Neutrophil (primary cell): ENCODE measurements at regions not wholly inside any gene's neighbourhood (a gene's known extent, or its start where the extent isn't known, plus 50 kb on each side); places are given as distances from the start of the nearest gene placed in this dataset.

Experiments
- H3K27ac ChIP-seq: fragments of 200-600 bp; sonication (generic); 2 replicates; pipeline ENCODE4 v1.5.1; 2016; ENCODE audit warnings: mild to moderate bottlenecking, moderate library complexity
- H3K27me3 ChIP-seq: fragments of 200-600 bp; sonication (generic); 2 replicates; pipeline ENCODE4 v1.6.0; 2016; ENCODE audit warnings: mild to moderate bottlenecking
- H3K36me3 ChIP-seq: fragments of 200-600 bp; sonication (generic); 2 replicates; pipeline ENCODE4 v1.5.1; 2017
- H3K4me1 ChIP-seq, 2 experiments: fragments of 200-600 bp in 1 of 2; sonication (generic) in 1 of 2; 1 replicate in 1 of 2; 2 replicates in 1 of 2; pipeline versions ENCODE4 v1.5.1 to v1.6.1; 2013 to 2016; ENCODE audit warnings: low read depth in 1 of 2, low read length in 1 of 2, mild to moderate bottlenecking in 1 of 2, moderate library complexity in 1 of 2; ENCODE audit not compliant: control insufficient read depth in 1 of 2, insufficient read depth in 1 of 2
- H3K4me3 ChIP-seq, 2 experiments: fragments of 200-600 bp in 1 of 2; sonication (generic) in 1 of 2; 1 replicate in 1 of 2; 2 replicates in 1 of 2; pipeline ENCODE4 v1.5.1; 2013 to 2016; ENCODE audit warnings: low read depth in 1 of 2, low read length in 1 of 2, mild to moderate bottlenecking in 1 of 2, moderate library complexity in 1 of 2
- H3K9me3 ChIP-seq: fragments of 200-600 bp; sonication (generic); 2 replicates; pipeline ENCODE4 v1.5.1; 2016
- CTCF ChIP-seq: fragments of 200-600 bp; sonication (generic); IDR thresholded peaks from 2 replicates; pipeline ENCODE4 v1.5.1; 2016; ENCODE audit warnings: antibody characterized with exemption

GRCh38 chr15:69852482-69852881, 245.2 kb downstream of the TLE3 start:
- Histone ChIP-seq H3K9me3 (no peaks in the 10 kb centered on the region), H3K27me3 (peaks cover 7% of the 10 kb centered on the region), H3K4me3 (no peak overlapping the region), H3K4me1 (no peaks in the 10 kb centered on the region), H3K36me3 (no peaks in the 10 kb centered on the region), H3K27ac (no peak overlapping the region)
- no peak for TF ChIP-seq CTCF

GRCh38 chr15:69852916-69853315, 244.8 kb downstream of the TLE3 start:
- Histone ChIP-seq H3K27me3 (peaks cover 7% of the 10 kb centered on the region), H3K27ac (no peak overlapping the region), H3K4me1 (no peaks in the 10 kb centered on the region), H3K9me3 (no peaks in the 10 kb centered on the region), H3K4me3 (no peak overlapping the region), H3K36me3 (no peaks in the 10 kb centered on the region)
- TF ChIP-seq CTCF = no peak

- H3K4me1 ChIP-seq = no peaks in the 10 kb centered on the region
- H3K9me3 ChIP-seq = no peaks in the 10 kb centered on the region
- no peak overlapping the region for H3K4me3 ChIP-seq
- TF ChIP-seq CTCF = no peak
- peaks cover 7% of the 10 kb centered on the region for H3K27me3 ChIP-seq
- H3K36me3 ChIP-seq = no peaks in the 10 kb centered on the region
- no peak overlapping the region for H3K27ac ChIP-seq
Observed at GRCh38 chr15:69853544-69853951, 244.2 kb downstream of the TLE3 start.

- H3K36me3 ChIP-seq = no peaks in the 10 kb centered on the region
- H3K4me1 ChIP-seq = no peaks in the 10 kb centered on the region
- peaks cover 7% of the 10 kb centered on the region for H3K27me3 ChIP-seq
- no peak overlapping the region for H3K27ac ChIP-seq
- no peak for TF ChIP-seq CTCF
- H3K9me3 ChIP-seq = no peaks in the 10 kb centered on the region
- no peak overlapping the region for H3K4me3 ChIP-seq
Observed at GRCh38 chr15:69854001-69854400, 243.7 kb downstream of the TLE3 start.

- no peak for TF ChIP-seq CTCF
- Histone ChIP-seq H3K36me3 (no peaks in the 10 kb centered on the region), H3K27ac (no peak overlapping the region), H3K9me3 (no peaks in the 10 kb centered on the region), H3K27me3 (peaks cover 7% of the 10 kb centered on the region), H3K4me1 (no peaks in the 10 kb centered on the region), H3K4me3 (no peak overlapping the region)
Observed at GRCh38 chr15:69854521-69855181, 243.1 kb downstream of the TLE3 start.
